ENCODE measurements at regions not wholly inside any gene's neighbourhood (a gene's known extent, or its start where the extent isn't known, plus 50 kb on each side); places are given as distances from the start of the nearest gene placed in this dataset.

GRCh38 chr10:23897861-23898260, 311.1 kb upstream of the KIAA1217 start:
- TF ChIP-seq CTCF (conservative IDR thresholded peaks at IDR 0.05; ENCODE audit: low read depth, low read length), result no peak
- no peak overlapping the region for H3K4me3 ChIP-seq (IDR thresholded peaks at IDR 0.05; ENCODE audit: insufficient read depth, low read depth, low read length)
- no peak overlapping the region for H3K4me2 ChIP-seq
- no peaks in the 10 kb centered on the region for H4K20me1 ChIP-seq (ENCODE audit: insufficient read depth)
- no peak overlapping the region for H2AFZ ChIP-seq (ENCODE audit: low read depth)
- H3K79me2 ChIP-seq (ENCODE audit: insufficient read depth, low read depth), result no peaks in the 10 kb centered on the region
- H3K27ac ChIP-seq, result no peak overlapping the region
- no peak overlapping the region for H3K9ac ChIP-seq
- H3K36me3 ChIP-seq (ENCODE audit: insufficient read depth), result no peaks in the 10 kb centered on the region
- H3K4me1 ChIP-seq (ENCODE audit: low read depth, poor library complexity, severe bottlenecking), result no peaks in the 10 kb centered on the region
- no peaks in the 10 kb centered on the region for H3K27me3 ChIP-seq (ENCODE audit: insufficient read depth, low read depth)

- no peak for TF ChIP-seq CTCF (conservative IDR thresholded peaks at IDR 0.05; ENCODE audit: low read depth, low read length)
- no peak overlapping the region for H3K27ac ChIP-seq
- H4K20me1 ChIP-seq (ENCODE audit: insufficient read depth), result no peaks in the 10 kb centered on the region
- no peaks in the 10 kb centered on the region for H3K4me1 ChIP-seq (ENCODE audit: low read depth, poor library complexity, severe bottlenecking)
- no peak overlapping the region for H2AFZ ChIP-seq (ENCODE audit: low read depth)
- H3K27me3 ChIP-seq (ENCODE audit: insufficient read depth, low read depth), result no peaks in the 10 kb centered on the region
- no peak overlapping the region for H3K4me3 ChIP-seq (IDR thresholded peaks at IDR 0.05; ENCODE audit: insufficient read depth, low read depth, low read length)
- H3K79me2 ChIP-seq (ENCODE audit: insufficient read depth, low read depth), result no peaks in the 10 kb centered on the region
- no peaks in the 10 kb centered on the region for H3K36me3 ChIP-seq (ENCODE audit: insufficient read depth)
- no peak overlapping the region for H3K4me2 ChIP-seq
- H3K9ac ChIP-seq, result no peak overlapping the region
Measured at GRCh38 chr10:23899166-23899565, 309.8 kb upstream of the KIAA1217 start.

DNA sequence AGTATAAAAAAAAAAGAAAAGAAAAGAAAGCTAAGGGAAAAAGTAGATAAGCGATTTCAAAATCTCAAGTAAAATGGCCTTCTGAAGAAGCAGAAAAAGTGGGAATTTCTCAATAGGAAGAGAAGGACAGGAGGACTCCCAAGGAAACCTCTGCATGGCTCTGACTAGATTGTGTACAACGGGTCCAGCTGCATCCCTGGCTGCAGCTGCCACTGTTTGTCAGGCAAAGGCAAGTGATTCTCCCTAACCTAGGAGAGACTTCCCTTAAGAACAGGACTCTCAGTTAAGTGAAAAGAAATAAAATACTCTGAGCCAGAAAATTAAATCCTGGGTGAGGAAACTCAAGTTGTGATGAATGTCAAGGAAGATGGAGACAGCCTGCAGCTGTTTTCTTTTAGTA, 298.6 kb upstream of the KIAA1217 start:
- Histone ChIP-seq H3K36me3 (ENCODE audit: insufficient read depth) (no peaks in the 10 kb centered on the region), H3K79me2 (ENCODE audit: insufficient read depth, low read depth) (no peaks in the 10 kb centered on the region), H3K27me3 (ENCODE audit: insufficient read depth, low read depth) (no peaks in the 10 kb centered on the region), H3K4me2 (no peak overlapping the region), H3K27ac (no peak overlapping the region), H4K20me1 (ENCODE audit: insufficient read depth) (no peaks in the 10 kb centered on the region), H3K4me3 (IDR thresholded peaks at IDR 0.05; ENCODE audit: insufficient read depth, low read depth, low read length) (no peak overlapping the region), H3K4me1 (ENCODE audit: low read depth, poor library complexity, severe bottlenecking) (no peaks in the 10 kb centered on the region), H3K9ac (no peak overlapping the region), H2AFZ (ENCODE audit: low read depth) (no peak overlapping the region)
- TF ChIP-seq CTCF (conservative IDR thresholded peaks at IDR 0.05; ENCODE audit: low read depth, low read length), result no peak

GRCh38 chr10:23912884-23913404, 296.0 kb upstream of the KIAA1217 start:
- Histone ChIP-seq H3K27ac (no peak overlapping the region), H2AFZ (ENCODE audit: low read depth) (no peak overlapping the region), H3K27me3 (ENCODE audit: insufficient read depth, low read depth) (no peaks in the 10 kb centered on the region), H3K4me3 (IDR thresholded peaks at IDR 0.05; ENCODE audit: insufficient read depth, low read depth, low read length) (no peak overlapping the region), H3K36me3 (ENCODE audit: insufficient read depth) (no peaks in the 10 kb centered on the region), H4K20me1 (ENCODE audit: insufficient read depth) (no peaks in the 10 kb centered on the region), H3K79me2 (ENCODE audit: insufficient read depth, low read depth) (no peaks in the 10 kb centered on the region), H3K4me1 (ENCODE audit: low read depth, poor library complexity, severe bottlenecking) (no peaks in the 10 kb centered on the region), H3K9ac (no peak overlapping the region), H3K4me2 (no peak overlapping the region)
- no peak for TF ChIP-seq CTCF (conservative IDR thresholded peaks at IDR 0.05; ENCODE audit: low read depth, low read length)

Measured in KMS-11 (cell line).